OCI-LY1 (cell line): ENCODE measurements at regions not wholly inside any gene's neighbourhood (a gene's known extent, or its start where the extent isn't known, plus 50 kb on each side); places are given as distances from the start of the nearest gene placed in this dataset.

ENCODE experiments used
- CTCF ChIP-seq: fragments of 200-600 bp; sonication (generic), shearing (Covaris generic); IDR thresholded peaks from 2 replicates; pipeline ENCODE4 v1.5.1; 2017; ENCODE audit warnings: mild to moderate bottlenecking, antibody characterized with exemption, low read length, moderate library complexity, mixed read lengths
- EZH2 ChIP-seq: fragments of 200-600 bp; sonication (generic), shearing (Covaris generic); IDR thresholded peaks from 2 replicates; pipeline ENCODE4 v1.8.0; 2017; ENCODE audit warnings: borderline replicate concordance, mixed run types, mild to moderate bottlenecking, antibody characterized with exemption, low read length, moderate library complexity, mixed read lengths

- no peak for TF ChIP-seq CTCF
- TF ChIP-seq EZH2 = no peak
Measured at GRCh38 chr18:44423814-44424644, 256.7 kb upstream of the SETBP1 start.
